GM19463 (cell line): ENCODE measurements at regions not wholly inside any gene's neighbourhood (a gene's known extent, or its start where the extent isn't known, plus 50 kb on each side); places are given as distances from the start of the nearest gene placed in this dataset.
"Not testable (repeated sequence)": the region's sequence is repeated elsewhere in the genome, so short reads cannot be mapped to it uniquely, and the experiment has no call there.

ENCODE experiments used
- ATAC-seq: cut with Tn5 transposase; IDR thresholded peaks from one replicate; pipeline ENCODE4 v1.9.1; 2021; ENCODE audit warnings: mild to moderate bottlenecking, moderate library complexity; ENCODE audit not compliant: unreplicated experiment

DNA sequence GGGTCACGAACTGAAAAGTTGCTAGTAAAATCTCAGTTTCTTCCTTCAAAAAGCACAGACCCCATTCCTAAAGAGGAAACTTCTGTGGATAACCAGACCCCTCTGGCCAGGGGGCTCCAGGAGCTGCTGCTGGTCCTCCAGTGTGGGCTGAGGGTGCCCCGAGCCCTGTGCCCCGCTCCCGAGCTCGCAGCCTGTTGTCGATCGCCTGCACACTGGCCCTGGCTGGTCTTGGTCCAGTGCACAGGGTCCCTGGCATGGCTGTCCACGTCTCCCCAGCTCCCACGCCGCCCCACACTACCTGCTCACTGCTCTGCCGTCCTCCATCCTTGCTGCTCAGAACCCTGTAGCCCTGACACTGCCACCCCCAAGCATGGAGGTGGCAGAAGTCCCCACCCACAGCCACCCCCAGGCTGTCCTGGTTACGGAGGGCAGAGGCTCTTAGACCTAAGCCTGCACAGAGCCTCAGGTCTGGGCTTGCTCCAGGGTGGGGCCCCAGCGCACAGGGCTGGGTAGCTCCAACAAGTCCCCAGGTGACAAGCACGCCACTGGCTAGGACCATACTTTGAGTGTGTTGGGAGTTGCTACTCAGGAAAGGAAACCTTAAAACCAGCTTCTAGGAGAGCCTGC is 87.0 kb downstream of the PLXNA1 start:
- ATAC-seq = no peak

DNA sequence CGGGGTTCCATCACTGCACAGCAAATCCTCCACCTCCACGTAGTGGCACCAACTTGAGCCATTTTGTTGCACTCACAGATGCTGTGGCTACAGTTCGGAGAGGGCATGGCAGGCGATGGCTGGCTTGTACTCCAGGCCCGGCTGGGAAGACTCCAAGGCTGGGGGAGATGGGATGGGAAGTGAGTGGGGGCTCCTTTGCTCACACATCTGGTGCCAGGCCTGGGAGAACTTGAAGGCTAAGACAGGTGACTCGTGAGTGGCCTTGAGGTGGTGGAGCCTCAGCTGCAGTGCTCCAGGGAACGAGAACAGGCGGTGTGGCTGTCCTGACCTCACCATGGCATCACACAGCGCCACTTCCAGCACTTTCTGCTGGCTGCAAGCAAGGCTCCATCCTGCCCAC is 87.9 kb downstream of the PLXNA1 start:
- ATAC-seq = no peak

DNA sequence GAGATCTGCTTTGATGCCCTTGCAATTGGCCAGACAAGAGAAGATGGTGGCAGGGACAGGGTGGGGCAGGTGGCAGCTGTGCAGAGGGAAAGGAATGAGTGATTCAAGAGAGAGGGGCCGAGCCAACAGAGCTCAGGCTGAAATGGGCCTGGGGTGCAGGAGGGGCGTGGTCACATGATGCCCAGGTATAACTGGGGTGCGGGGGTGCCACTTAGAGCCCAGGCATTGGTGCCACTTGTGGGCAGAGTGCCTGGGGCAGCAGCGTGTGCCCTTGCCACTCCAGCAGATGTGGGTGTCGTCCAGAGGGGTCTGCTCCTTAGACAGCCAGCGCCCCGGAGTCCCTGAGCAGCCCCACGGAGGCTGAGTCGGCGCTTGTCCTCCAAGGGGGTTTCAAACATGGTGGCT is 88.7 kb downstream of the PLXNA1 start:
- ATAC-seq = no peak

DNA sequence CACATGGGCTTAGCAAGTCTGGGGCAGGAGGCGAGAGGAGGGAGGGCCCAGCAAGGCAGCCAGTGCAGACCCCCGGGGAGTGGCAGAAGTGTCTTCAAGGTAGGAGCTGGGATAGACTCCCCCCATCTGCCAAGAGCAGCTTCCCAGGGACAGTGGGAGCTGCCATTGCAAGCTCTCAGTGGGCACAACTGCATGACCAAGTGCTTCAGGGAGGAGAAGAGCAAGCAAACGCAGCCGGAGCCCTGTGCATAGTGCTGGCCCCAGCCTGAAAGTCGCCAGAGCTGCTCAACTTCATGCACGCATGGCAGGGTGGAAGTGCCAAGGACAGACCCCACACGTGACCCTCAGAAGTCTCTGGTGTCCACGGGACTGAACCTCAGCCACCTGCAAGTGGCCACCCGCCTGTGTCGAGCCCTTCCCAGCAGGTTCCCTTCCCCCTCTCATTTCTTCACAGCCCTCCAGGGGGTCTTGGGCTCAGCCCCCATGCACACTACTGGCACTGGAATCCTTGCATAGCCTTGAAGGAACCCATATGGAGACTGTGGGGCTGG is 89.4 kb downstream of the PLXNA1 start:
- no peak for ATAC-seq

DNA sequence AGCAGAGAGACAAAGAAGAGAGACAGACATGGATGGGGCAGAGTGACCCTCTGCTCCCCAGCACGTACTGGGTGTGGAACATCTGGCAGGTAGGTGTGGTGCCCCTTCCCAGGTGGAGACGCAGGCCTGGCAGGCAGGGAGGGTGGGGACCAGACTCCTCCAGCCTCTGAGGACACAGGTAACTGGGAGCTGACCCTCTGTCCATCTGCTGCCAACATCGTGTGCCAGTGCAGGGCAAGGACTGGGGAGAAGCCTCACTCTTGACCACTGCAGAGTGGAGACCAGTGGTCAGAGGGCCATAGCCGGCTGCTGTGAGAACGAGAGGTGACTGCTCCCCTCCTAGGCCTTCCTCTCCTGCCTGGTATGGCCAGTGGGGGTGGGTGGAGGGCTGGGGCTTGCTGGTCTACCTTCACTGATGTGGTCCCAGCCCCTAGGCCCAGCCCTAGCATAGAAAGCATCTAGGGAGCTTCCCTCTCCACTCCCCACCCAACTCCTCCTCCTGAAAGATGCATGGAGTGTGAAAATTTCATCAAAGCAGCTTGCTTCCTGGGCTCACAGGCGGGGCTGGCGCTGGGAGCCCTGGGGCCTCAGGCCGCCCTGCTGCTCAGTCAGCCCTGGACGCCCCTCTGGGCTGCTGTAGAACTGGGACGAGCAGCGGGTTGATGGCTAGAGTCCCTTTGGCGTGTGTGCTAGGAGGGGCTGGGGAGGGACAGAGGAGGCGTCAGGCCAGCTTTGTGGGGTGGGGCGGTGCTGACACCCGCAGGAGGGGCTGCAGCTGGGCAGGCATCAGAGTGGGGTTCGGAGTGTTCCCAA is 90.3 kb downstream of the PLXNA1 start:
- ATAC-seq = no peak

DNA sequence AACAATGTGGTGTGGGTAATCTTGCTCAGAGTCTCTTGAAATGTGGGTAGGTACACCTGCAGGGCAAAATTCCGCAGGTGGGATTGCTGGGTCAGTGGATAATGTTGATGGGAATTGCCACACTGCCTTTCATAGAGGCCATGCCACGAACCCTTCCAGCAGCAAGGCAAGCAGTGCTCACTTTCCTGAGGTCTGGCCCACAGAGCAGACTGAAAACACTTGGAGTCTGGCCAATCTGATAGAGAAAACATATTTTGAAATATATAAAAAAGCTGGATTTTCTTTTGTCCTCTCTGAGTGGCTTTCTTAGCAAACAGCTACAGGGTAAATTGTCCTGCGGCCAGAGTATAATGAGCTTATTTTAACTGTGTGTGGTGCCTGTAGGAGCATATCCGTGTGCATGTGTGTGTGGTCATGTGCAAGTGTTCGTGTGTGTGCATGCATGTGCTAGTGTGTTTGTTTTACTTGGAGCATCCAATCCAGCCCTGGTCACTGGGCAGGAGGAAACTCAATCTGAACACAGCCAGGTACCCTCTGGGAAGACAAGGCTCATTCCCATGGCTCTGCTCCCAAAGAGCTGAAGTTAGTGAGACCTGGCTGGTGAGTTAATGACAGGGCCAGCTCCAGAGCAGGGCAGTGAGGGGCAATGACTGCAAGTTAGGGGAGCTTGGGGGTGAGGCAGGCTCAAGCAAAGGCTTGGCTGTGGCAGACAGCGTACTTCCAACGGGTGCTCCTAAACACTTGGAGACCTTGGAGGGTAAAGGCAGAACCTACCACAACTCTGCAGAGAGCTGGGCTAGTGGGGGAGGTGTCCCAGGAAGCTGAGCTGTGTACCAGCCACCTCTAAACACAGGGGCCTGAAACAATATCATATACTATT is 91.3 kb downstream of the PLXNA1 start:
- no peak for ATAC-seq

DNA sequence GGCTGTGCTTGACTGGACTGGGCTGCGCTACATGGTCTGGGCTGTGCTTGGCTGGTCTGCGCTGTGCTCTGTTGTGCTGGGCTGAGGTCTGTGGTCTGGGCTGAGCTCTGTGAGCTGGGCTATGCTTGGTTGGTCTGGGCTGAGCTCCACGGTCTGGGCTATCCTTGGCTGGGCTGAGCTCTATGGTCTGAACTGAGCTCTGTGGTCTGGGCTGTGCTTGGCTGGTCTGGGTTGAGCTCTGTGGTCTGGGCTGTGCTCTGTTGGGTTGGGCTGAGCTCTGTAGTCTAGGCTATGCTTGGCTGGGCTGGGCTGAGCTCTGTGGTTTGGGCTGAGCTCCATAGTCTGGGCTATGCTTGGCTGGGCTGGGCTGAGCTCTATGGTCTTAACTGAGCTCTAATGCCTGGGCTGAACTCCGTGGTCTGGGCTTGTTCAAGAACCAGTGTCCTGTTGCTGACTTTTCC is 92.0 kb downstream of the PLXNA1 start:
- peak; percentile 84 for ATAC-seq

DNA sequence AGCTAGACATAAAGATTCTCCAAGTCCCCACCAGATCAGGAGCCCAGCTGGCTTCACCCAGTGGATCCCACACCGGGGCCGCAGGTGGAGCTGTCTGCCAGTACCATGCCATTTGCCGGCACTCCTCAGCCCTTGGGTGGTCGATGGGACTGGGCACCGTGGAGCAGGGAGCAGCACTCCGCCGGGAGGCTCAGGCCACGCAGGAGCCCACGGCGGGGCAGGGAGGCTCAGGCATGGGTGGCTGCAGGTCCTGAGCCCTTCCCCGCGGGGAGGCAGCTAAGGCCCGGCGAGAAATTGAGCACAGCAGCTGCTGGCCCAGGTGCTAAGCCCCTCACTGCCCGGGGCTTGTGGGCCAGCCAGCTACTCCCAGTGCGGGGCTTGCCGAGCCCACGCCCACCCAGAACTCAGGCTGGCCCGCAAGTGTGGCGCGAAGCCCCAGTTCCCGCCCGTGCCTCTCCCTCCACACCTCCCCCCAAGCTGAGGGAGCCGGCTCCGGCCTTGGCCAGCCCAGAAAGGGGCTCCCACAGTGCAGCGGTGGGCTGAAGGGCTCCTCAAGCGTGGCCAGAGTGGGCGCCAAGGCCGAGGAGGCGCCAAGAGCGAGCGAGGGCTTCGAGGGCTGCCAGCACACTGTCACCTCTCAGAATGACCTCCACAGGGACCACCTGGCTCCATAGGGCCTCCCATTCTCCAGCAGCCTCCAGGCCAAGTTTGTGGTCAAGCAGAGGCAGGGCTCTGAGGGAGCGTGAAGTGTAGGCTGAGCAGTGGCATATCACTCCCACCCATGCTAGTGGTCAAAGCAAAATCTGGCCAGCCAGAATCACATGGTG is 93.5 kb downstream of the PLXNA1 start:
- ATAC-seq = not testable (repeated sequence)

DNA sequence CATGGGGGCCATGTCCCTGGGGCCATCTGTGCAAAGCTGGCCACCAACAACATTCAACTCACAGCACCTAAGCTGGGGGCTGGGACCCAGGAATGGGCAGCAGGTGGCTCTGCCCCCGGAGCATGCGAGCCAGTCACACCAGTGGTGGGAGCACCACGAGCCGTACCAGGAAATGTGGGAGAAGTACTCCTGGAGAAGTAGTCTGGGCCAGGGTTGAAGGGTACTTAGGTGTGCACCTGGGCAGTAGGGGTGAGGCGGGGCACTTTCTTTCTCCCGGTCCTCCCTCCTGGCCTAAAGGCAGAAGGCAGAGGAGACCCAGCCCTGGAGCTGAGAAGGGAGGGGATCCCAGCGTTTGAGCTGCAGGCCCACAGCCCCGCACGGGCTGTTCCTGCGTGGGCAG is 94.2 kb downstream of the PLXNA1 start:
- no peak for ATAC-seq

DNA sequence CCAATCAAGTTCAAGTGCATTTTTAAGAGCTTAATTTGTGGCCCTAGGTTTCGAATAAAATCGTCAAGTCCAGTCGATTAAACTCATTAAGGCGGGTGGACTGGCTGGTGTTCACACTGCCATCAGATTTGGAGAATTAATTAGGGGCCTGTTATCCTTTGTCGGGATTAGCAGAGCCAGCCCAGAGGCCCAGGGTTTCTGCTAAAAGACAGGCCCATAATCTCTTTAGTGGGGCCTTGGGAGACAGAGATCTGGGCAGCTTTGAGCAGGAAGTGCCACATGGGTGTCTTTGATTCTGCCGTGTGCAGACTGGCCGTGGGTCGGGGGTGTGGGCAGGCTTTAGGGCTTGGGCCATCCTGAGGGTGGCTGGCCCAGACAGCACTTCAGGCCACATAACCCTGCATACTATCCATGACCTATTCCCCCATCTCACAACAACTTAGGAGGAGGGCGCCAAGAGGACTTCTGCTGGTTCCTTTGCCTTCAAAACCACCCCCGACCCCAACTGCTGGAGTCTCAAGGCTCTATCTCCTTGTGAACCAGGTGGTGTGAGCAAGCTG is 94.7 kb downstream of the PLXNA1 start:
- no peak for ATAC-seq

DNA sequence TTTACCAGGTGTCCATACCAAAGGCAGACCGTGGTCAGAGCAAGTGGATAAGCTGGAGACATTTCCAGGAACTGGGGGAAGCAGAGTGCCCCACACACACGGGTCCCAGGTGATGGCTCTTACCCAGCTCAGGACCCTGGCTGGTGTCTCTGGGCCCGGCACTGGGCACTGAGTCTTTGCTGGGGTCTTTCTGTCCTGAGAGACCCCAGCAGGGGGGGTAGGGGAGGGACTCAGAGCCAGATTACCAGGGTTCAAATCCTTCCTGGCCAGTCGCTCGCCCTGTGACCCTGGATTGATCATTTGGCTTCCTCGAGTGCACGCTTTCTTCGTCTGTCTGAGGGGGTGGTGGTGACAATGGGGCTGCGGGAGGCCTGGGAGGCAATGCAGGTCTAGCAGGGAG is 95.7 kb downstream of the PLXNA1 start:
- no peak for ATAC-seq

DNA sequence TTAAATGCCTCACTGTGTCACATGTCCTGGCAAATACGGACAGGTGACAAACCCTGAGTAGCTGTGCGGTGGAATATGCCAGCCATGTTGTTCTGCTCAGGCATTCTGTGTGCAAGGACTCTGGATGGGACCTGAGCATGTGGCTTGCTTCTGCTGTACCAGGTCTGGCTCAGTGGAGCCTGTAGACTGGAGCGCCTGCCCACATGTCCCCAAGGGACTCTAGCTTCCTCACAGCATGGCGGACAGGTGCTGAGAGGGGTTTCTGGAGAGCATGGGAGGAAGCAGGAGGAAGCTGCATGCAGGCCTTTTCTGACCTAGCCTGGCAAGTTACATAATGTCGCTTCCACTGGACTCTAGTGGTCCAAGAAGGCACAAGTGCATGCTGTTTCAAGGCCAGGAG is 96.3 kb downstream of the PLXNA1 start:
- no peak for ATAC-seq

DNA sequence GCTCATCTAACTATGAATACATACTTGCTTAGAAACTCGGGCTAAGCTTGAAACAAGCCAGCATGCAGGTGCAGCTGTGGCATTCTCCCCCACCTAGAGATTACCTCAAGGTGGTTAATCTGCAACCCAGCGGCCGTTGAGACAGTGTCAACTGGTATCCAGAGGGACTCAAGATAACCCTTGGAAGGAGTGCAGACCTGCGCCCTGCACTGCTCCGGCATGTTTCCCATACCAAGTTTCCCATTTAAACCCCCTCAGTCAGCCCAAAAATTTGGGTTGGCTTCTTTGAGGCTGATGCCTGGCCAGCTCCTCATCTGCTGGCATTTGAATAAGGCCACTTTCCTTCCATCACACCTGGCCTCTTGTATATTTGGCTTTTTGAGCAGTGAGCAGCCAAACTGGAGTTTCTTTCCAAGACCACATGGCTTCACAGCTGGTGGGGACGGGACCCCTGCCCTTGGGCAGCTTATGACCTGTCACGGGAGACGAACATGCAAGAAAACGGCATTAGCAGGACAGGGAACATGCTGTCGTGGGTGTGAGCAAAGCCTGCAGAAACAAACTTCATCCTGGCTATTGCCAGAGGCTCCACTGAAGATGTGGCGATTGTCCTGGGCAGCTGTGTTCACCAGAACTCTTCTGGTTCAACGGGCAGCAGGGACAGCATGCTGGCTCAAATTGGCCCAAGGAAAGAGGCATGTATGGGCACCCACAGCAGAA is 98.2 kb downstream of the PLXNA1 start:
- ATAC-seq = no peak

DNA sequence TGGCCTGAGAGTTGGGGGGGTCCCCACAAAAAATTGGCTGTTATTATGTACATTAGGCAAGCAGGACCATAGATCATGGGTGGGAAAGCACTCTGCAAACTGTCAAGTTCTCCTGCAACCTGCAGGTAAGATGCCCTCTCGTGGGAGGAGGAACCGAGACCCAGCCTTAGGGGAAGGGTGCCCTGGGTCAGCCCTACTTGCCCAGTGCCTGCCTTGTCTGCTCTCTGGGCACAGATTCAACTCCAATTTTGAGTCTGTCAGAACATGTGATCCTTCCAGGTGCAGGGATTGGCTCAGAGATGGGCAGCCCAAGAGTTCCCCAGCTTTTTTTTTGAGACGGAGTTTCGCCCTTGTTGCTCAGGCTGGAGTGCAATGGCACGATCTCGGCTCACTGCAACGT is 99.2 kb downstream of the PLXNA1 start:
- ATAC-seq = no peak

DNA sequence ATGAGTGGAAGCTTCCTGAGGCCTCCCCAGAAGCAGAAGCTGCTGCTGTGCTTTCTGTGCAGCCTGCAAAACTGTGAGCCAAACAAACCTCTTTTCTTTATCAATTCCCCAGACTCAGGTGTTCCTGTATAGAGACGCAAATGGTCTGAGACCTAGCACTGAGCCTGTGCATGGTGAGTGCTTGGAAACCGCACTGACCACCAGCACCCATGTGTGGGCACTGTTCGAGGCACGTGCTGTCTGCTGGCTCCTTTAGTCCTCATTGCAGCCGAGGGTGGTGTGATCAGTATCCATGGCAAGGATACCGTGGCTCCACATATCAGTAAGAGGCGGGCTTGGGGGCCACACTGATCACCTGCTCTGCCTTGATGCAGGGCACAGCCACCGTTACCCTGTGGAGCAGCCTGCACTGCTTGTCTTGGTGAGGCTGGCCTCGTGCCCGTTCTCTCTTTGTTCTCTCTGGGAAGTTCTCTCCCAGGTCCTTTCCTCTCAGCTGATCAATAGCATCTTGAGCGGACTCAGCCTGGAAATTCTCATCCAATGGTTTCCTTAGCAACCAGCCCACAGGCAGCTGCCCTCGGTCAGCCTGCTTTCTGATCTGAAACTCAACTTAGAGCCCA is 101.0 kb downstream of the PLXNA1 start:
- ATAC-seq = no peak

DNA sequence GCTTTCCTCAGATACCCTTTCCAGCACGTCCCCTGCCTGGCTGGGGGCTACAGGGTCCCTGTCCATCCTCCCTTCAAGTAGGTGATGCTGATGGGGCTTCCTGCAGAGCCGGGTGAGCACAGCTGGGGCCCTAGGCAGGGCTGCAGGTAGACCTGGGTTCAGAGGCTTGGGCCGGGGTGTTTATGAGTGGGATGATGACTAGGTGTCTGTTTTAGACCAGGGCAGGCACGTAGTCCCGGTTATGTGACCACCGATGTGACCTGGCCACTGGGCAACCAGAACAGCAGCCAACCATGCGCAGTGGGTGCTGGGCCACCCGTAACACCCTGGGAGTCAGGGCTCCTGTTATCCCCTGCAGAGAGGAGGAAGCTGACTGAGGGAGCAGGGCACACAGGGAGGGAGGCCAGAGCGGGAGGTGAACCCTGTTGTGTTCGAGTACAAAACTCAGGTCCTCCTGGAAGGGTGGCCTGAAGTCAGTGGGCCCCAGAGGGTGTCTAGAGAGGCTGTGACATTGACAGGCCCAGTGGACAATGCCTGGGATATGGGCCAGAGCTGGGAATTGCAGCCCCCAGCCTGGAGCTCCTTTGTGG is 101.6 kb downstream of the PLXNA1 start:
- no peak for ATAC-seq

DNA sequence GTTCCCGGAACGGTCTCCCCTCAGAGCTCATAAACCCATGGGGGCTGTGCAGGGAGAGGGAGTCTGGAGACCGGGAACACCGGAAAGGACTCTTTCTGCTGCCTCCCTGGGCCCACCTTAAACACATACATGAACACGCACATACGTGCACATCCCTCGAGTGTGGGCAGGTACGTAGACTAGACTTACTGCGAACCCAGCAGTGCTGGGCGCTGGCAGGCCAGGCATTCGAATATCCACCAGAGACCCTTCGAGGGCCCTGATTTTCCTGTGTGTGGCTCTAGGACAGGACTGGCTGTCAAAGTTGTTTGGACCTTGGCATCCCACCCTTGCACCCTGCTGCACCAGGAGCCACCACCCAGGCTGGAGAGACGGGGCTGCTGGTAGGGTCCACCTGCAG is 102.7 kb downstream of the PLXNA1 start:
- ATAC-seq = no peak

DNA sequence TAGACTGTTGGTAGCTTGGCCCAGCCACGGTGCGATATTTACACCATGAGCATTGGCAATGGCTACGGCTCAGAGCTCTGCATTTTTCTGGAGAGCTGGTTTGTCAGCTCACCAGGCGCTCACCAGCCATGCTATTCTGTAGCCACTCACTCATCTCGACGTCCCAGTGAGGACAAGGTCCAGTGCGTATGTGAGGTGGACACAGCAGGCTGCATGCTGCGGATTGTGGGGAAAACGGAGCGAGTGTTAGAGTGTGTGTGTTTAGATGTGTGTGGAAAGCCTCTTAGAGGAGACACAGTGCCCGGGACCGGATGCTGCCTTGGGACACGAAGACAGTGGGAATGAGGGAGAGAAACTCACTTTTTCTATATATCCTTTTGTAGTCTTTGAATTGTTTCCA is 103.7 kb downstream of the PLXNA1 start:
- ATAC-seq = not testable (repeated sequence)

DNA sequence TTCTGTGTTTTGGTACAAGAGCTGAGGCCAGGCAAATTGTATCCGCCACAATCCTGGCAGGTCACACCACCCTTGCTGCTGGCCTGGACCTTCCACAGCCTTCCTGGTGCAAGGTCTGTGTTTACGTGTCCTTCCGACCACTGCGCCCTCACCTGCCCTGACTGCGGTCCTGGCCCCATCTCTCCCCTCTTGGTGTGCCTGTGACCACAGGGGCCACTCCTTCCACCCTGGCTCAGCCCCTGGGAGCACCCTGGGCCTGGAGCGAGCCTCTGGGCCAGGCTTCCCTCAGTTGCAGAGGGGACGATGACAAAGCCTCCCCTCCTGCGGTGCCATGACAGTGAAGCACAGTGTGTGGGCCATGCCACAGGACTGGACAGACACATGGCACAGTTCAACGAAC is 104.5 kb downstream of the PLXNA1 start:
- no peak for ATAC-seq
